ENCODE measurements at regions not wholly inside any gene's neighbourhood (a gene's known extent, or its start where the extent isn't known, plus 50 kb on each side); places are given as distances from the start of the nearest gene placed in this dataset.
"Not testable (repeated sequence)": the region's sequence is repeated elsewhere in the genome, so short reads cannot be mapped to it uniquely, and the experiment has no call there.

DNA sequence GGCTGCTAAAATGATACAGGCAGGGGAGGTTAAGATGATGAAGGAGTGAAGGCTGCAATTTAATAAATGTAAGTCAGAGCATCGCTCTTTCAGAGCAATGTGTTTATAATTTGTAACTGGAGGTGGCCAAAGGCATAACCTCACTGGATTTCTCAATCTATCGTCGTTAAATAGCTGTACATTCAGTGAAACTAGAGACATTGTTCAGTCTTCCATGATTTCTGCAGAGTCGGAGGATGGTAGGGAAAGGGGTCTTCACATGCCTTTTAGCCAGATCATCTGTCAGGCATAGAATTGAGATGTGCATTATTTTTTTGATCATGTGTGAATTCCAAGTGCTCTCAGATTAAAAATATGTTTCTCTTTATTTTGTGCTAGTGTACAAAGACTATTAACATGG, 315.4 kb downstream of the OXSM start:
- no peaks in the 10 kb centered on the region for H3K4me1 ChIP-seq (ENCODE audit: control insufficient read depth in 2 of 2, insufficient read depth in 2 of 2, low read length in 2 of 2)
- no peak overlapping the region for H3K4me3 ChIP-seq (ENCODE audit: low read length in 2 of 2)
- 58% methylated on average over 4 of the region's 4 CpGs for WGBS
- DNase-seq (ENCODE audit: low read depth in 6 of 9, low spot score in 9 of 9): no peak
- H3K27ac ChIP-seq (ENCODE audit: low read depth in 1 of 2, low read length in 1 of 2): no peak overlapping the region
- H3K36me3 ChIP-seq (ENCODE audit: control insufficient read depth in 2 of 2, insufficient read depth in 2 of 2, low read length in 1 of 2): no peaks in the 10 kb centered on the region
- H3K9me3 ChIP-seq (ENCODE audit: control insufficient read depth in 2 of 2, insufficient read depth in 1 of 2, low read length in 1 of 2): no peaks in the 10 kb centered on the region
- H3K27me3 ChIP-seq (ENCODE audit: control insufficient read depth in 2 of 2, insufficient read depth in 1 of 2, low read length in 1 of 2): no peaks in the 10 kb centered on the region

GRCh38 chr3:26106228-26106627, 316.3 kb downstream of the OXSM start:
- Histone ChIP-seq H3K4me3 (ENCODE audit: low read length in 2 of 2) (no peak overlapping the region), H3K27ac (ENCODE audit: low read depth in 1 of 2, low read length in 1 of 2) (no peak overlapping the region), H3K27me3 (ENCODE audit: control insufficient read depth in 2 of 2, insufficient read depth in 1 of 2, low read length in 1 of 2) (no peaks in the 10 kb centered on the region), H3K36me3 (ENCODE audit: control insufficient read depth in 2 of 2, insufficient read depth in 2 of 2, low read length in 1 of 2) (no peaks in the 10 kb centered on the region), H3K4me1 (ENCODE audit: control insufficient read depth in 2 of 2, insufficient read depth in 2 of 2, low read length in 2 of 2) (no peaks in the 10 kb centered on the region), H3K9me3 (ENCODE audit: control insufficient read depth in 2 of 2, insufficient read depth in 1 of 2, low read length in 1 of 2) (no peaks in the 10 kb centered on the region)
- WGBS: 60% methylated on average over 2 of the region's 2 CpGs
- DNase-seq (ENCODE audit: low read depth in 6 of 9, low spot score in 9 of 9): no peak

DNA sequence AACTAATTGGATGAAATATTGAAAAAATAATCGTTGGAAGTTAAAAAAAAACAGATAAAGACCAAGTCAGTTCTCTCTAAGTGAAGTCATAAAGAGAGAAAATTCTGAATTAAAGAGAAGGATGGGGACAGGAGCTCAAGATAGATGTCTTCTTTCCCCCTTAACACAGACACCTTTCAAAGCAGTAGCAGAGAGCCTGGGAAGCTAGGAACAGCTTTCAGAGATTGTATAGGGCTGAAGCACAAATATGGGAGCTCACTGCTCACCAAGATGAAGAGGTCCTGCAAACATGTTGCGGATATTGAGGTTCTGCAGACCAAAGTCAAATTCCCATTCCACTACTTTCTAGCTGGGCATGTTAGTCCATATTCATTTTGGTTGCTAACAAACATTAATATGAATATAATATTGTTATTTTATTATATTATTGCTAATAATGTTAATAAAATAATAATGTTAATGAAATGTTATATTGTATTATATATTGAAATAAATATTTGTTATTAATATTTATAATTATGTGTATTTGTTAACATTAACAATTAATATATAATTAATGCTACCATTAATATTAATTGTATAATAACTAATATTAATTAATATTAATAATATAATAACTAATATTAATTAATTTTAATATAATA, 319.1 kb downstream of the OXSM start:
- peak in 1 of 9 donors; percentile 4 for DNase-seq (ENCODE audit: low read depth in 6 of 9, low spot score in 9 of 9)
- H3K9me3 ChIP-seq (ENCODE audit: control insufficient read depth in 2 of 2, insufficient read depth in 1 of 2, low read length in 1 of 2): no peaks in the 10 kb centered on the region
- 73% methylated on average over 2 of the region's 2 CpGs for WGBS
- H3K36me3 ChIP-seq (ENCODE audit: control insufficient read depth in 2 of 2, insufficient read depth in 2 of 2, low read length in 1 of 2): no peaks in the 10 kb centered on the region
- no peak overlapping the region for H3K4me3 ChIP-seq (ENCODE audit: low read length in 2 of 2)
- H3K27me3 ChIP-seq (ENCODE audit: control insufficient read depth in 2 of 2, insufficient read depth in 1 of 2, low read length in 1 of 2): no peaks in the 10 kb centered on the region
- no peak overlapping the region for H3K27ac ChIP-seq (ENCODE audit: low read depth in 1 of 2, low read length in 1 of 2)
- H3K4me1 ChIP-seq (ENCODE audit: control insufficient read depth in 2 of 2, insufficient read depth in 2 of 2, low read length in 2 of 2): no peaks in the 10 kb centered on the region

DNA sequence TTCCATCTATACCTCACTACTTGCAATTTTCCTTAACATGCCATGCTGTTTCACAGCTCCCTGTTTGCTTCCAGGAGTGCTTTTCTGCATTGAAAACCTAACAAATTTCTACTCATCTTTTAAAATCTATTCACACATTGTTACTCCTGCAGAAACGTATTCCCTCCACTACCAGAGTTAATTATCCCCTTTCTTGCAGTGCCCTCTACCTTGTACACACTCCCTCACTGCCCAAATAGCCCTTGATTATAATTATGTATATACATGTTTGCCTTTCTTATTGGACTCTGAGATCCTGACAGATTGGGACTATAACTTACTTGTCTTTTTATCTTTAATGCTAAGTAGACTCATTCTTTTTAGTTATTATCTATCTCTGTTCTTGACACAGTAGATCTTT, 325.0 kb downstream of the OXSM start:
- Histone ChIP-seq H3K9me3 (ENCODE audit: control insufficient read depth in 2 of 2, insufficient read depth in 1 of 2, low read length in 1 of 2) (peaks cover 1 to 6% of the 10 kb centered on the region in 2 donors), H3K27ac (ENCODE audit: low read depth in 1 of 2, low read length in 1 of 2) (no peak overlapping the region), H3K4me3 (ENCODE audit: low read length in 2 of 2) (no peak overlapping the region), H3K36me3 (ENCODE audit: control insufficient read depth in 2 of 2, insufficient read depth in 2 of 2, low read length in 1 of 2) (no peaks in the 10 kb centered on the region), H3K4me1 (ENCODE audit: control insufficient read depth in 2 of 2, insufficient read depth in 2 of 2, low read length in 2 of 2) (no peaks in the 10 kb centered on the region), H3K27me3 (ENCODE audit: control insufficient read depth in 2 of 2, insufficient read depth in 1 of 2, low read length in 1 of 2) (no peaks in the 10 kb centered on the region)
- WGBS: 81% methylated on average over 1 of the region's 1 CpG
- no peak for DNase-seq (ENCODE audit: low read depth in 6 of 9, low spot score in 9 of 9)

- 69% methylated on average over 2 of the region's 2 CpGs for WGBS
- no peaks in the 10 kb centered on the region for H3K36me3 ChIP-seq (ENCODE audit: control insufficient read depth in 2 of 2, insufficient read depth in 2 of 2, low read length in 1 of 2)
- peak in 1 of 9 donors; percentile 4 for DNase-seq (ENCODE audit: low read depth in 6 of 9, low spot score in 9 of 9)
- no peak overlapping the region for H3K27ac ChIP-seq (ENCODE audit: low read depth in 1 of 2, low read length in 1 of 2)
- no peak overlapping the region for H3K4me3 ChIP-seq (ENCODE audit: low read length in 2 of 2)
- H3K27me3 ChIP-seq (ENCODE audit: control insufficient read depth in 2 of 2, insufficient read depth in 1 of 2, low read length in 1 of 2): no peaks in the 10 kb centered on the region
- peaks cover 1 to 6% of the 10 kb centered on the region in 2 donors for H3K9me3 ChIP-seq (ENCODE audit: control insufficient read depth in 2 of 2, insufficient read depth in 1 of 2, low read length in 1 of 2)
- H3K4me1 ChIP-seq (ENCODE audit: control insufficient read depth in 2 of 2, insufficient read depth in 2 of 2, low read length in 2 of 2): no peaks in the 10 kb centered on the region
Observed at GRCh38 chr3:26118165-26118564, 328.3 kb downstream of the OXSM start.

- Histone ChIP-seq H3K27me3 (ENCODE audit: control insufficient read depth in 2 of 2, insufficient read depth in 1 of 2, low read length in 1 of 2) (no peaks in the 10 kb centered on the region), H3K4me1 (ENCODE audit: control insufficient read depth in 2 of 2, insufficient read depth in 2 of 2, low read length in 2 of 2) (no peaks in the 10 kb centered on the region), H3K9me3 (ENCODE audit: control insufficient read depth in 2 of 2, insufficient read depth in 1 of 2, low read length in 1 of 2) (no peaks in the 10 kb centered on the region), H3K4me3 (ENCODE audit: low read length in 2 of 2) (no peak overlapping the region), H3K36me3 (ENCODE audit: control insufficient read depth in 2 of 2, insufficient read depth in 2 of 2, low read length in 1 of 2) (no peaks in the 10 kb centered on the region), H3K27ac (ENCODE audit: low read depth in 1 of 2, low read length in 1 of 2) (no peak overlapping the region)
- DNase-seq (ENCODE audit: low read depth in 6 of 9, low spot score in 9 of 9): no peak
Observed at GRCh38 chr3:26132942-26133341, 343.1 kb downstream of the OXSM start.

DNA sequence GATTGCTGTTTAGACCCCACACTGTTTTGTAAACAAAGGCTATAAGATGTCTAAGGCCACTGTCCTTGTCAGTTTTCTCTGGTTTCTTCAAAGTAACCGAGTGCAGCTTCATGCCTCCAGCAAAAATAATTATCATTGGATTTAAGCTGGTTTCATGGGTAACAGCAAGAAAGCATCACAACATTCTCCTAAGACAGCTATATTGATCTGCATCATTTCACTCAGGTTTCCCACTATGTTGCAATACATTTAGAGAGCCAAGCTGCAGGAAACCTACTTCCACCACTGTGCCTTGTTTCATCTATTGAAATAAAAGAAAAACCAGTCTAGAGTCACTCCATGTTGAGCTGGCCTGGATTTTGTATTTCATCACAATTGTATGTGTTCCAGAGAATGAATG, 351.4 kb downstream of the OXSM start:
- no peaks in the 10 kb centered on the region for H3K27me3 ChIP-seq (ENCODE audit: control insufficient read depth in 2 of 2, insufficient read depth in 1 of 2, low read length in 1 of 2)
- H3K4me1 ChIP-seq (ENCODE audit: control insufficient read depth in 2 of 2, insufficient read depth in 2 of 2, low read length in 2 of 2): no peaks in the 10 kb centered on the region
- no peak for DNase-seq (ENCODE audit: low read depth in 6 of 9, low spot score in 9 of 9)
- WGBS: 90% methylated on average over 1 of the region's 1 CpG
- no peaks in the 10 kb centered on the region for H3K36me3 ChIP-seq (ENCODE audit: control insufficient read depth in 2 of 2, insufficient read depth in 2 of 2, low read length in 1 of 2)
- H3K4me3 ChIP-seq (ENCODE audit: low read length in 2 of 2): no peak overlapping the region
- peaks cover 0 to 4% of the 10 kb centered on the region in 2 donors for H3K9me3 ChIP-seq (ENCODE audit: control insufficient read depth in 2 of 2, insufficient read depth in 1 of 2, low read length in 1 of 2)
- no peak overlapping the region for H3K27ac ChIP-seq (ENCODE audit: low read depth in 1 of 2, low read length in 1 of 2)

DNA sequence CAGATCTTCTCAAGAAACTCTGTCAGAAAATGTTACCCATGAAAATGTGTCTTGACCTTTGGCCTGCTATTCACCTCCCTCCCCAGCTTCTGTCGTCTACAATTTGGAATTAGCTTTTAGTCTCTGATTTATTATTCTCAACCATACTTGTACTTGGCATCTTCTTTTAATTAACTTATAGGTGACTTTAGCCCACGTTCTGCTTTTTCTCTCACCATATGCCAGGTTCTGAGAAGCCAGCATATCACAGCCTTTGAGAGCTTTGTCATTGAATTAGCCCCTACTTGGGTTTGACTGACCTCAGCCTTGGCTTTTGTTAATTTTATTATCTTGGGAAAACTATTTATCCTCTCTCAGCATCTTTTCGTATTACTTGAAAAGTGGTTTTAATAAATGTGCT, 355.9 kb downstream of the OXSM start:
- Histone ChIP-seq H3K4me3 (ENCODE audit: low read length in 2 of 2) (no peak overlapping the region), H3K36me3 (ENCODE audit: control insufficient read depth in 2 of 2, insufficient read depth in 2 of 2, low read length in 1 of 2) (no peaks in the 10 kb centered on the region), H3K9me3 (ENCODE audit: control insufficient read depth in 2 of 2, insufficient read depth in 1 of 2, low read length in 1 of 2) (no peaks in the 10 kb centered on the region), H3K27ac (ENCODE audit: low read depth in 1 of 2, low read length in 1 of 2) (no peak overlapping the region), H3K27me3 (ENCODE audit: control insufficient read depth in 2 of 2, insufficient read depth in 1 of 2, low read length in 1 of 2) (no peaks in the 10 kb centered on the region), H3K4me1 (ENCODE audit: control insufficient read depth in 2 of 2, insufficient read depth in 2 of 2, low read length in 2 of 2) (no peaks in the 10 kb centered on the region)
- no peak for DNase-seq (ENCODE audit: low read depth in 6 of 9, low spot score in 9 of 9)
- WGBS: 92% methylated on average over 3 of the region's 3 CpGs

DNA sequence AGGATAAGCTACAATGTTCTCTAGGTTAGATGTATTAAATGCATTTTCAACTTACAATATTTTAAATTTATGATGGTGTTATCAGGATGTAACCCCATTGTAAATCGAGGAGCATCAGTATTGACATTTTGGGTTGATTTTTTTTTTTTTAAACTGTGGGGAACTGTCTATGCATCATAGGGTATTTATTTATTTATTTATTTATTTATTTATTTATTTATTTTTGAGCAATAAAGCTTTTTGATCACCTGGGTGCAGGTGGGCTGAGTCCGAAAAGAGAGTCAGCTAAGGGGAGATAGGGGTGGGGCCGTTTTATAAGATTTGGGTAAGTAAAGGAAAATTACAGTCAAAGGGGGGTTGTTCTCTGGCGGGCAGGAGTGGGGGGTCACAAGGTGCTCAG, 367.5 kb downstream of the OXSM start:
- H3K27ac ChIP-seq (ENCODE audit: low read depth in 1 of 2, low read length in 1 of 2); DNase-seq (ENCODE audit: low read depth in 6 of 9, low spot score in 9 of 9); H3K4me1 ChIP-seq (ENCODE audit: control insufficient read depth in 2 of 2, insufficient read depth in 2 of 2, low read length in 2 of 2); H3K36me3 ChIP-seq (ENCODE audit: control insufficient read depth in 2 of 2, insufficient read depth in 2 of 2, low read length in 1 of 2); H3K4me3 ChIP-seq (ENCODE audit: low read length in 2 of 2); H3K27me3 ChIP-seq (ENCODE audit: control insufficient read depth in 2 of 2, insufficient read depth in 1 of 2, low read length in 1 of 2); H3K9me3 ChIP-seq (ENCODE audit: control insufficient read depth in 2 of 2, insufficient read depth in 1 of 2, low read length in 1 of 2): not testable (repeated sequence)
- 97% methylated on average over 4 of the region's 4 CpGs for WGBS

- DNase-seq (ENCODE audit: low read depth in 6 of 9, low spot score in 9 of 9): no peak
- Histone ChIP-seq H3K27ac (ENCODE audit: low read depth in 1 of 2, low read length in 1 of 2) (no peak overlapping the region), H3K27me3 (ENCODE audit: control insufficient read depth in 2 of 2, insufficient read depth in 1 of 2, low read length in 1 of 2) (no peaks in the 10 kb centered on the region), H3K36me3 (ENCODE audit: control insufficient read depth in 2 of 2, insufficient read depth in 2 of 2, low read length in 1 of 2) (no peaks in the 10 kb centered on the region), H3K4me1 (ENCODE audit: control insufficient read depth in 2 of 2, insufficient read depth in 2 of 2, low read length in 2 of 2) (no peaks in the 10 kb centered on the region), H3K4me3 (ENCODE audit: low read length in 2 of 2) (no peak overlapping the region), H3K9me3 (ENCODE audit: control insufficient read depth in 2 of 2, insufficient read depth in 1 of 2, low read length in 1 of 2) (peaks cover 0 to 2% of the 10 kb centered on the region in 2 donors)
Observed at GRCh38 chr3:26171006-26171405, 381.1 kb downstream of the OXSM start.

Data from thymus (tissue), 11 donors.